ENCODE measurements at regions not wholly inside any gene's neighbourhood (a gene's known extent, or its start where the extent isn't known, plus 50 kb on each side); places are given as distances from the start of the nearest gene placed in this dataset.

DNA sequence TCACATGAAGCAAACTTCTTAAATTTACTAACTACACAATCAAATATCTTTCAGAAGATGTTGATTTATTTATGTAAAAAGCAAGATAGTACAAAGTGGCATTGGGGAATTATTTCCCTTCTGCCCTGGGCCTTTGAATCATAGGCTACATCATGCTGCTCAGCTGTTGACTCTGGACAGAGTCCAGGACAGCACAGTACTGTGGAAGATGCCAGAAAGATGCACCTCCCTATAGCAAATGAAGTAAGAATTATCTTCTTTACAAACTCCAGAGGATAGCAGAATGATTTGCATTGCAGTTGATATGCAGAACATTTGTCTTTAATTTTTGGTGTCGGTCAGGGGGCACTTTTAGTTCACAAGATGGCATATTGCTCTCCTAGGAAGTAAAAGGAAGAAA lies 1354.5 kb upstream of the ZEB2 start:
- Mint-ChIP-seq H3K4me1 (ENCODE audit: low read depth) (peaks cover 1% of the 10 kb centered on the region), H3K27me3 (peaks cover 2% of the 10 kb centered on the region), H3K9me3 (ENCODE audit: low read depth) (no peaks in the 10 kb centered on the region), H3K27ac (no peak overlapping the region), H3K4me3 (ENCODE audit: low read depth) (no peak overlapping the region), H3K36me3 (ENCODE audit: insufficient read depth) (no peaks in the 10 kb centered on the region)
- TF ChIP-seq, protein P1, sequence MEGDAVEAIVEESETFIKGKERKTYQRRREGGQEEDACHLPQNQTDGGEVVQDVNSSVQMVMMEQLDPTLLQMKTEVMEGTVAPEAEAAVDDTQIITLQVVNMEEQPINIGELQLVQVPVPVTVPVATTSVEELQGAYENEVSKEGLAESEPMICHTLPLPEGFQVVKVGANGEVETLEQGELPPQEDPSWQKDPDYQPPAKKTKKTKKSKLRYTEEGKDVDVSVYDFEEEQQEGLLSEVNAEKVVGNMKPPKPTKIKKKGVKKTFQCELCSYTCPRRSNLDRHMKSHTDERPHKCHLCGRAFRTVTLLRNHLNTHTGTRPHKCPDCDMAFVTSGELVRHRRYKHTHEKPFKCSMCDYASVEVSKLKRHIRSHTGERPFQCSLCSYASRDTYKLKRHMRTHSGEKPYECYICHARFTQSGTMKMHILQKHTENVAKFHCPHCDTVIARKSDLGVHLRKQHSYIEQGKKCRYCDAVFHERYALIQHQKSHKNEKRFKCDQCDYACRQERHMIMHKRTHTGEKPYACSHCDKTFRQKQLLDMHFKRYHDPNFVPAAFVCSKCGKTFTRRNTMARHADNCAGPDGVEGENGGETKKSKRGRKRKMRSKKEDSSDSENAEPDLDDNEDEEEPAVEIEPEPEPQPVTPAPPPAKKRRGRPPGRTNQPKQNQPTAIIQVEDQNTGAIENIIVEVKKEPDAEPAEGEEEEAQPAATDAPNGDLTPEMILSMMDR (IDR thresholded peaks at IDR 0.05; ENCODE audit: unreplicated experiment) = no peak
- DNase-seq (ENCODE audit: low spot score, unreplicated experiment) = no peak

DNA sequence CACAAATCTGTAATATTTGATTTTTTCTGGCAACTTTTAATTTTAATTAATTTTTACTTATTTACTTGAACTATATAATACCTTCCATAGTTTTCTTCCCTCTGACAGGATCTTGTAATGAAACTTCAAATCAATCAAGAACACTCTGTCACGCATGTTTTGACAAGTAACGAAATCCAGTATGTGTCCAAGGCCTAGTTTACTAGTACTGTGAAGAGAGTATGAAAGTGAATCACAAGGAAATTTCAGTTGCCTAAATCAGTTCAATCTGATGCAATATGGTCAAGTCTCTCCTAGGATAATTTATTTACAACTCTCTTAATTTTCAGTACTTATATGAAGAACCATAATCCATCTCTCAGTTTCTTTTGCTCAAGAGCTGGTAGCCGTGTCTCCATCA lies 1344.6 kb upstream of the ZEB2 start:
- H3K36me3 Mint-ChIP-seq (ENCODE audit: insufficient read depth) = no peaks in the 10 kb centered on the region
- H3K27me3 Mint-ChIP-seq = no peaks in the 10 kb centered on the region
- no peak overlapping the region for H3K4me3 Mint-ChIP-seq (ENCODE audit: low read depth)
- peaks cover 2% of the 10 kb centered on the region for H3K4me1 Mint-ChIP-seq (ENCODE audit: low read depth)
- H3K9me3 Mint-ChIP-seq (ENCODE audit: low read depth) = no peaks in the 10 kb centered on the region
- TF ChIP-seq, protein P1 (IDR thresholded peaks at IDR 0.05; ENCODE audit: unreplicated experiment) = no peak
- no peak for DNase-seq (ENCODE audit: low spot score, unreplicated experiment)
- H3K27ac Mint-ChIP-seq = no peak overlapping the region

DNA sequence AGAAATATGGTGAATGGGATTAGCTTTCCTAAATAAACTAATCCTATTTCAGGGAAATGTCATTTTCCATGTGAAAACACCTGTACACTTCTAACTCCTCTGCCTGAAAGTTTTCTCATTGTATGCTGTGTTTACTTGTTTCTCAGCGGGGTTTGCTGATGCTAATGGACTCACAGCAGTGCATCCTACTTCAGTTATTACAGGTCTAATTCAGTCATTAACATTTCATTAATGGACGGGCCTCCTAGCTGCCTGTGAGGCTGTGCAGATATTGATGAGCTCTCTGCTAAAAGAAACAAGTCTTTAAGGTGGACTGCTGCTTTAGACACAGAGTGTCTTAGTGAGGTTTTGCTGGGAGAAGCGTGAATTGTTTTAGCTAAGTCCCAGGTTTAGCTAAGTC lies 1342.0 kb upstream of the ZEB2 start:
- Mint-ChIP-seq H3K27me3 (no peaks in the 10 kb centered on the region), H3K27ac (no peak overlapping the region), H3K36me3 (ENCODE audit: insufficient read depth) (no peaks in the 10 kb centered on the region), H3K9me3 (ENCODE audit: low read depth) (no peaks in the 10 kb centered on the region), H3K4me3 (ENCODE audit: low read depth) (no peak overlapping the region), H3K4me1 (ENCODE audit: low read depth) (peaks cover 2% of the 10 kb centered on the region)
- TF ChIP-seq, protein P1 (IDR thresholded peaks at IDR 0.05; ENCODE audit: unreplicated experiment) = no peak
- DNase-seq (ENCODE audit: low spot score, unreplicated experiment) = no peak

DNA sequence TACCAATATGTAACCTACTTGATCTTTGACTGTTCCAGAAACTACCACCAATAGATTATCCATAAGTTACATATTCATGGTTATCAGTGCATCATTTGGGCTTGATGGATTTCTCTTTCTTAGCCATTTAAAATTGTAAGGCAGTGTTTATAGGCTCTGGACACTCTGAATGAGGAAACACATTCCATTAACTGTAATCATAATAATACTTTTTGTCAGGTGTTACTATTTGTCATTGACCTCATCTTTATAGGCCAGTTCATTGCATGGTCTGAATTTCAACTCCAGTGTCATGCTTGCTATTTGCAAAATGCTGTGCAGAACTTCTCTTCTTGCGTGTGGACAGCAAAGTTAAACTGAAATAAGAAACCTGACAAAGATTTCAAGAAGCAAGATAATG lies 1340.2 kb upstream of the ZEB2 start:
- Mint-ChIP-seq H3K36me3 (ENCODE audit: insufficient read depth) (no peaks in the 10 kb centered on the region), H3K4me1 (ENCODE audit: low read depth) (peaks cover 7% of the 10 kb centered on the region), H3K9me3 (ENCODE audit: low read depth) (no peaks in the 10 kb centered on the region), H3K4me3 (ENCODE audit: low read depth) (no peak overlapping the region), H3K27ac (no peak overlapping the region), H3K27me3 (no peaks in the 10 kb centered on the region)
- DNase-seq (ENCODE audit: low spot score, unreplicated experiment) = no peak
- TF ChIP-seq, protein P1 (IDR thresholded peaks at IDR 0.05; ENCODE audit: unreplicated experiment) = no peak

DNA sequence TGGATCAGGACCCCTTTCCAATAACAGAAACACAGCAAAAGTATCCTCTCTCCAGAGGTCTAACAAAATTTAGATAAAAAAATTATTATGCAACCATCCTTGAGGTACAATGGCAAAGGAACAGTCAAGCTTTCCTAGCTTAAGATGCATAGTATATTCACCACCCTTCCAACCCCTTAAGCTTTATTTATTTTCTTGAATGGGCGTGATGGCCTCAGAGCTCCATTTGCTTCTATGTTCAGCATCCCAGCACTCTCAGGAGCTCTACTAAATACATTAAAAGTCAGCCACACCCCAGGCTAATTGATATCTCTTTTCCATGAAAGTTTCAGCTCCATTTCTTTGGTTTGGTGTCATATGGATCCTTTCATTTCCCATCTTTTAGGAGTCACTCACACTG lies 1335.2 kb upstream of the ZEB2 start:
- no peaks in the 10 kb centered on the region for H3K27me3 Mint-ChIP-seq
- H3K4me3 Mint-ChIP-seq (ENCODE audit: low read depth) = no peak overlapping the region
- no peaks in the 10 kb centered on the region for H3K9me3 Mint-ChIP-seq (ENCODE audit: low read depth)
- H3K4me1 Mint-ChIP-seq (ENCODE audit: low read depth) = peaks cover 16% of the 10 kb centered on the region
- no peak for DNase-seq (ENCODE audit: low spot score, unreplicated experiment)
- no peak overlapping the region for H3K27ac Mint-ChIP-seq
- H3K36me3 Mint-ChIP-seq (ENCODE audit: insufficient read depth) = no peaks in the 10 kb centered on the region
- TF ChIP-seq, protein P1 (IDR thresholded peaks at IDR 0.05; ENCODE audit: unreplicated experiment) = no peak

Data from progenitor cell of endocrine pancreas (in vitro differentiated cells).